KMS-11 (cell line): ENCODE measurements at regions not wholly inside any gene's neighbourhood (a gene's known extent, or its start where the extent isn't known, plus 50 kb on each side); places are given as distances from the start of the nearest gene placed in this dataset.

Experiments used
- H2AFZ ChIP-seq: fragments of 200-600 bp; sonication (generic); 2 replicates; pipeline ENCODE4 v1.6.1; 2016; ENCODE audit warnings: antibody characterized with exemption, mixed run types, low read depth
- H3K27ac ChIP-seq: fragments of 200-600 bp; sonication (generic); 2 replicates; pipeline ENCODE4 v1.6.1; 2016; ENCODE audit warnings: mild to moderate bottlenecking, mixed run types
- H3K27me3 ChIP-seq: fragments of 200-600 bp; sonication (generic); 2 replicates; pipeline ENCODE4 v1.6.1; 2017; ENCODE audit warnings: mild to moderate bottlenecking, low read depth, mixed run types, moderate library complexity; ENCODE audit not compliant: insufficient read depth
- H3K36me3 ChIP-seq: fragments of 200-600 bp; sonication (generic); 2 replicates; pipeline ENCODE4 v1.6.1; 2017; ENCODE audit warnings: mild to moderate bottlenecking, mixed run types; ENCODE audit not compliant: insufficient read depth
- H3K4me1 ChIP-seq: fragments of 200-600 bp; sonication (generic); 2 replicates; pipeline ENCODE4 v1.6.1; 2016; ENCODE audit warnings: mild to moderate bottlenecking, low read depth, mixed run types; ENCODE audit not compliant: poor library complexity, severe bottlenecking
- H3K4me2 ChIP-seq: fragments of 200-600 bp; sonication (generic); 2 replicates; pipeline ENCODE4 v1.7.0; 2016; ENCODE audit warnings: mild to moderate bottlenecking, mixed run types
- H3K4me3 ChIP-seq: fragments of 200-600 bp; sonication (generic); IDR thresholded peaks from 2 replicates; pipeline ENCODE4 v1.6.1; 2017; ENCODE audit warnings: low read depth, low read length, mixed read lengths; ENCODE audit not compliant: insufficient read depth
- H3K79me2 ChIP-seq: fragments of 200-600 bp; sonication (generic); 2 replicates; pipeline ENCODE4 v1.6.1; 2016; ENCODE audit warnings: low read depth, mixed run types; ENCODE audit not compliant: insufficient read depth
- H3K9ac ChIP-seq: fragments of 200-600 bp; sonication (generic); 2 replicates; pipeline ENCODE4 v1.6.1; 2016; ENCODE audit warnings: mild to moderate bottlenecking, mixed run types
- H4K20me1 ChIP-seq: fragments of 200-600 bp; sonication (generic); 2 replicates; pipeline ENCODE4 v1.6.1; 2016; ENCODE audit warnings: mild to moderate bottlenecking, mixed run types; ENCODE audit not compliant: insufficient read depth
- CTCF ChIP-seq: fragments of 200-600 bp; sonication (generic); conservative IDR thresholded peaks from 2 replicates; pipeline ENCODE4 v1.6.1; 2017; ENCODE audit warnings: low read depth, mild to moderate bottlenecking, antibody characterized with exemption, low read length, moderate library complexity, mixed read lengths

GRCh38 chr13:53152057-53152421, 123.4 kb downstream of the OLFM4 start:
- Histone ChIP-seq H3K79me2 (no peaks in the 10 kb centered on the region), H3K27me3 (no peaks in the 10 kb centered on the region), H3K4me1 (peaks cover 19% of the 10 kb centered on the region), H3K4me2 (0 out of 2 replicates have a peak overlapping the region, but pooled peaks have one; percentile 10), H3K27ac (no peak overlapping the region), H3K9ac (no peak overlapping the region), H4K20me1 (no peaks in the 10 kb centered on the region), H3K36me3 (no peaks in the 10 kb centered on the region), H2AFZ (no peak overlapping the region), H3K4me3 (no peak overlapping the region)
- peak; percentile 43 for TF ChIP-seq CTCF

GRCh38 chr13:53158201-53158600, 129.6 kb downstream of the OLFM4 start:
- no peak overlapping the region for H3K27ac ChIP-seq
- no peak for TF ChIP-seq CTCF
- H3K36me3 ChIP-seq = no peaks in the 10 kb centered on the region
- H3K4me1 ChIP-seq = no peaks in the 10 kb centered on the region
- no peaks in the 10 kb centered on the region for H3K79me2 ChIP-seq
- no peak overlapping the region for H3K9ac ChIP-seq
- H3K4me3 ChIP-seq = no peak overlapping the region
- no peaks in the 10 kb centered on the region for H3K27me3 ChIP-seq
- H3K4me2 ChIP-seq = no peak overlapping the region
- H4K20me1 ChIP-seq = no peaks in the 10 kb centered on the region
- H2AFZ ChIP-seq = no peak overlapping the region

- TF ChIP-seq CTCF = no peak
- Histone ChIP-seq H3K36me3 (no peaks in the 10 kb centered on the region), H3K79me2 (no peaks in the 10 kb centered on the region), H3K4me2 (no peak overlapping the region), H3K27me3 (no peaks in the 10 kb centered on the region), H4K20me1 (no peaks in the 10 kb centered on the region), H2AFZ (no peak overlapping the region), H3K27ac (no peak overlapping the region), H3K9ac (no peak overlapping the region), H3K4me1 (no peaks in the 10 kb centered on the region), H3K4me3 (no peak overlapping the region)
Measured at GRCh38 chr13:53159431-53159830, 130.8 kb downstream of the OLFM4 start.

GRCh38 chr13:53160211-53160610, 131.6 kb downstream of the OLFM4 start:
- Histone ChIP-seq H3K36me3 (no peaks in the 10 kb centered on the region), H4K20me1 (no peaks in the 10 kb centered on the region), H3K4me3 (no peak overlapping the region), H3K9ac (no peak overlapping the region), H3K4me2 (no peak overlapping the region), H3K27me3 (no peaks in the 10 kb centered on the region), H2AFZ (no peak overlapping the region), H3K27ac (no peak overlapping the region), H3K4me1 (no peaks in the 10 kb centered on the region), H3K79me2 (no peaks in the 10 kb centered on the region)
- TF ChIP-seq CTCF = no peak
